ENCODE measurements at regions not wholly inside any gene's neighbourhood (a gene's known extent, or its start where the extent isn't known, plus 50 kb on each side); places are given as distances from the start of the nearest gene placed in this dataset.
"Not testable (repeated sequence)": the region's sequence is repeated elsewhere in the genome, so short reads cannot be mapped to it uniquely, and the experiment has no call there.

DNA sequence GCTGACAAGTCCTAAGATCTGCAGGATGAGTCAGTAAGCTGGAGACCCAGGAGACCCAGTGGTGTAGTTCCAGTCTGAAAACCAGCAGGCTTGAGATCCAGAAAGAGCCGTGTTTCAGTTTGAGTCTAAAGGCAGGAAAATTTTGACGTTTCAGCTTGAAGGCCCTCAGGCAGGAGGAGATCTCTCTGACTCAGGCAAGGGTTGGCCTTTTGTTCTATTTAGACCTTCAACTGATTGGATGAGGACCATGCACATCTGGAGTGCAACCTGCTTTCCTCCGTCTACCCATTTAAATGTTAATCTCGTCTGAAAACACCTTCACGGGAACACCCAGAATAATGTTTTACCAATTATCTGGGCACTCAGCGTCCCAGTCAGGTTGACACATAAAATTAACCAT lies 69.5 kb downstream of the NPIPA7 start:
- DNase-seq (ENCODE audit: unreplicated experiment); H3K4me3 Mint-ChIP-seq (ENCODE audit: unreplicated experiment); BruUV-seq (replicated peaks); H3K27ac Mint-ChIP-seq (ENCODE audit: low read depth, unreplicated experiment); H3K4me1 Mint-ChIP-seq (ENCODE audit: insufficient read depth, unreplicated experiment); POLR2A ChIA-PET; CTCF ChIA-PET; intact Hi-C loops (cut with micrococcal nuclease); H3K9me3 Mint-ChIP-seq (ENCODE audit: unreplicated experiment); H3K36me3 Mint-ChIP-seq (ENCODE audit: insufficient read depth, unreplicated experiment): not testable (repeated sequence)
- H3K27me3 Mint-ChIP-seq (ENCODE audit: insufficient read depth, unreplicated experiment) = peaks cover 11% of the 10 kb centered on the region

DNA sequence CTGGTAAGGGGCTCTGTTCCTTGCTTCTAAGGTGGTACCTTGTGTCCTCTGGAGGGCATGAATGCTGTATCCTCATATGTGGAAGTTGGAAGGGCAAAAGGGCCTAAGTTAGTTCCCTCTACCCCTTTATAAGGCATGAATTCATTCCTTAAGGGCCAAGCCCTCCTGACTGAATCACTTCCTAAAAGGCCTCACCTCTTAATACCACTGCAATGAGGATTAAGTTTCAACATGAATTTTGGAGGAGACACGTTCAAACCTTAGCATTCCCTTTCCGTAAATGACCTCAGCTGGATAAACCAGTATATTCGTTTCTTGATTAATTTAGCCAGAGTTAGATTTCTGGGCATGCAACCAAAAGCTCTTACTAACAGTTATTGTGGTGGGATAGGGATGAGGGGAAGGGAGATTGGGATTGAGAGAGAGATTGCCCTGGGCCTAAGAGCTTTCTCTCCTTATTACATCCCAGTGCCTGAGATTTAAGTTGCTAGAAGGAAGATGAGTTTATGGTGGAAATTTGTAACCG lies 70.8 kb downstream of the NPIPA7 start:
- CTCF ChIA-PET; DNase-seq (ENCODE audit: unreplicated experiment); H3K27ac Mint-ChIP-seq (ENCODE audit: low read depth, unreplicated experiment); H3K36me3 Mint-ChIP-seq (ENCODE audit: insufficient read depth, unreplicated experiment); intact Hi-C loops (cut with micrococcal nuclease); POLR2A ChIA-PET; H3K4me1 Mint-ChIP-seq (ENCODE audit: insufficient read depth, unreplicated experiment); H3K4me3 Mint-ChIP-seq (ENCODE audit: unreplicated experiment); BruUV-seq (replicated peaks); H3K9me3 Mint-ChIP-seq (ENCODE audit: unreplicated experiment): not testable (repeated sequence)
- H3K27me3 Mint-ChIP-seq (ENCODE audit: insufficient read depth, unreplicated experiment) = peaks cover 11% of the 10 kb centered on the region

DNA sequence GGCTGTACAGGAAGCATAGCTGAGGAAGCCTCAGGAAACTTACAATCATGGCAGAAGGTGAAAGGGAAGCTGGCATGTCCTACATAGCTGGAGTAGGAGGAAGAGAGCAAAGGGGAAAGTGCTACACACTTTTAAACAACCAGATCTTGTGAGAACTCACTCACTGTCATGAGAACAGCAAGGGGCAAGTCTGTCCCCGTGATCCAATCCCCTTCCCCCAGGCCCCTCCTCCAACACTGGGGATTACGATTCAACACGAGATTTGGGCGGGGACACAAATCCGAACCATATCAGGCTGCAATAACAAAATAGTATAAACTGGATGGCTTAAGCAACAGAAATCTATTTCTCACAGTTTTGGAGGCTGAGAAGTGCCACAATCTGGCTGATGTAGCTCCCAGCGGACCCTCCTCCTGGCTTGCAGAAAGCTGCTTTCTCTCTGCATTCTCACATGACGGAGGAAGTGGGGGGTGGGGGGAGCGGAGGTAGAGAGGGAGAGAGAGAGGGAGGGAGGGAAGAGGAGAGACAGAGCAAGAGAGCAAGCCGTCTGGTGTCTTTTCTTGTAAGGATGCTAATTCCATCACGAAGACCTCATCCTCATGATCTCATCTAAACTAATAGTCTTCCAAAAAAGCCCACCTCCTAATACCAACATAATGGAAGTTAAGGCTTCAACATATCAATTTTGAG lies 72.9 kb downstream of the NPIPA7 start:
- POLR2A ChIA-PET; H3K4me1 Mint-ChIP-seq (ENCODE audit: insufficient read depth, unreplicated experiment); H3K36me3 Mint-ChIP-seq (ENCODE audit: insufficient read depth, unreplicated experiment); H3K4me3 Mint-ChIP-seq (ENCODE audit: unreplicated experiment); H3K27ac Mint-ChIP-seq (ENCODE audit: low read depth, unreplicated experiment); DNase-seq (ENCODE audit: unreplicated experiment); H3K9me3 Mint-ChIP-seq (ENCODE audit: unreplicated experiment); intact Hi-C loops (cut with micrococcal nuclease); CTCF ChIA-PET; BruUV-seq (replicated peaks): not testable (repeated sequence)
- peaks cover 11% of the 10 kb centered on the region for H3K27me3 Mint-ChIP-seq (ENCODE audit: insufficient read depth, unreplicated experiment)

DNA sequence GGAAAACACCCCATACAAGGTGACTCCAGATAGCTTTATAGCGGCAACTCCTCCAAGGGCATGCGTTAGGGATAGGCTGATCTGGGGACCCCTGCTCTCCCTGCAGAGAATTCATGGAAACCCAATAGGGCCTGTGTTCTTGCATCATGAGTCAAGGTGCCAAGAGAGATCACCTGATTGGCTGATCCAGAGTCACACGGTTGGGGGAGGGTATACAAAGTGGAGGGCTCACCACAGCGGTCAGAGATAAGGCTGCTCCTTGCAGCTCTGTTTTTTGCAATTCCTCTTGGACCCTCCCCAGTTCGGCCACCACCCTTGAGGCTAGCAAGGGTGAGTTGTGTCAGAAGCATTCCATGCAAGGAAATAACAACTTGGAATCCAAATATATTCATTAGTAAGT lies 79.6 kb downstream of the NPIPA7 start:
- BruUV-seq (replicated peaks); H3K36me3 Mint-ChIP-seq (ENCODE audit: insufficient read depth, unreplicated experiment); DNase-seq (ENCODE audit: unreplicated experiment); H3K4me1 Mint-ChIP-seq (ENCODE audit: insufficient read depth, unreplicated experiment); H3K27me3 Mint-ChIP-seq (ENCODE audit: insufficient read depth, unreplicated experiment); intact Hi-C loops (cut with micrococcal nuclease); CTCF ChIA-PET; H3K27ac Mint-ChIP-seq (ENCODE audit: low read depth, unreplicated experiment); H3K4me3 Mint-ChIP-seq (ENCODE audit: unreplicated experiment); POLR2A ChIA-PET; H3K9me3 Mint-ChIP-seq (ENCODE audit: unreplicated experiment): not testable (repeated sequence)

DNA sequence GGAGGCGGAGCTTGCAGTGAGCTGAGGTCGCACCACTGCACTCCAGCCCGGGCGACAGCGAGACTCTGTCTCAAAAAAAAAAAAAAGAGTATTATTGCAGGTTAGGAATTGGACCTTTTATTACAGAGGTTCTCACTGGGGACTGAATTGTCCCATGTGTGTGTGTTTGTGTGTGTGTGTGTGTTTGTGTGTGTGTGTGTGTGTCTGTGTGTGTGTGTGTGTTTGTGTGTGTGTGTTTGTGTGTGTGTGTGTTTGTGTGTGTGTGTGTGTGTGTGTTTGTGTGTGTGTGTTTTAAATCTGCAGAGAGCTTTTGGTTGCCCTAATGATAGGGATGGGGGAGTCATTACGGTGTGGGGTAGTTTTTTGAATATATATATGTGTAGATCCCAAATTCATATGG lies 84.9 kb downstream of the NPIPA7 start:
- H3K36me3 Mint-ChIP-seq (ENCODE audit: insufficient read depth, unreplicated experiment); H3K4me1 Mint-ChIP-seq (ENCODE audit: insufficient read depth, unreplicated experiment); BruUV-seq (replicated peaks); POLR2A ChIA-PET; DNase-seq (ENCODE audit: unreplicated experiment); H3K27ac Mint-ChIP-seq (ENCODE audit: low read depth, unreplicated experiment); CTCF ChIA-PET; intact Hi-C loops (cut with micrococcal nuclease); H3K4me3 Mint-ChIP-seq (ENCODE audit: unreplicated experiment); H3K9me3 Mint-ChIP-seq (ENCODE audit: unreplicated experiment): not testable (repeated sequence)
- H3K27me3 Mint-ChIP-seq (ENCODE audit: insufficient read depth, unreplicated experiment) = peaks cover 19% of the 10 kb centered on the region

DNA sequence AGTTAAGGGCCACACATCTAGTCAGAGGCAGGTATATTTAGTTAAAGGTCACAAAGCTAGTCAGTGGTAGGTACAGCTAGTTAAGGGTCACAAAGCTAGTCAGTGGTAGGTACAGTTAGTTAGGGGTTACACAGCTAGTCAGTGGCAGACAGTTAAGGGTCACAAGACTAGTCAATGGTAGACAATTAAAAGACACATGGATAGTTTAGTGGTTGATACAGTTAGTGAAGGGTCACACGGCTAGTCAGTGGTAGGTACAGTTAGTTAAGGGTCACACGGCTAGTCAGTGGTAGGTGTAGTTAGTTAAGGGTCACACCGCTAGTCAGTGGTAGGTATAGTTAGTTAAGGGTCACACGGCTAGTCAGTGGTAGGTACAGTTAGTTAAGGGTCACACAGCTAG lies 110.0 kb downstream of the NPIPA7 start:
- CTCF ChIA-PET; H3K27ac Mint-ChIP-seq (ENCODE audit: low read depth, unreplicated experiment); H3K4me1 Mint-ChIP-seq (ENCODE audit: insufficient read depth, unreplicated experiment); H3K36me3 Mint-ChIP-seq (ENCODE audit: insufficient read depth, unreplicated experiment); intact Hi-C loops (cut with micrococcal nuclease); POLR2A ChIA-PET; DNase-seq (ENCODE audit: unreplicated experiment); H3K4me3 Mint-ChIP-seq (ENCODE audit: unreplicated experiment); H3K9me3 Mint-ChIP-seq (ENCODE audit: unreplicated experiment); H3K27me3 Mint-ChIP-seq (ENCODE audit: insufficient read depth, unreplicated experiment); BruUV-seq (replicated peaks): not testable (repeated sequence)

DNA sequence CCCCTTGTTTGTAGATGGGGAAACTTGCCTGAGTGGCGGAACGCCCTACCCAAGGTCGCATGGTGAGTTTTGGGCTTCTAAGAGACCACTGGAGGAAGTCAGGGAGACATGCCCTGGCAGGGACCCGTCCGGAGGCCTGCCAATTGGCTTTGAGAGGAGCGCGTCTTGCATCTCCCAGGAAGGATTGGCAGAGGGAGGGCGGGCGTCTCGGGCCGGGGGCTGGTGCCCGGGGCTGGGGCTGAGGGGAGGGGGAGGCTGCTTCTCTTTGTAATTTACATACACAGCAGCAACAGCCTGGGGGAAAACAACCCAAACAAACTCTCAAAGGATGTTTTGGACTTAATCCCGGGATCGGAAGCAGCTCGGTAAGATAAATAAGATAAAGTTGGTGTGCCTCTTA lies 110.5 kb downstream of the NPIPA7 start:
- CTCF ChIA-PET; H3K4me1 Mint-ChIP-seq (ENCODE audit: insufficient read depth, unreplicated experiment); H3K36me3 Mint-ChIP-seq (ENCODE audit: insufficient read depth, unreplicated experiment); DNase-seq (ENCODE audit: unreplicated experiment); intact Hi-C loops (cut with micrococcal nuclease); H3K4me3 Mint-ChIP-seq (ENCODE audit: unreplicated experiment); POLR2A ChIA-PET; BruUV-seq (replicated peaks); H3K27me3 Mint-ChIP-seq (ENCODE audit: insufficient read depth, unreplicated experiment); H3K9me3 Mint-ChIP-seq (ENCODE audit: unreplicated experiment); H3K27ac Mint-ChIP-seq (ENCODE audit: low read depth, unreplicated experiment): not testable (repeated sequence)

DNA sequence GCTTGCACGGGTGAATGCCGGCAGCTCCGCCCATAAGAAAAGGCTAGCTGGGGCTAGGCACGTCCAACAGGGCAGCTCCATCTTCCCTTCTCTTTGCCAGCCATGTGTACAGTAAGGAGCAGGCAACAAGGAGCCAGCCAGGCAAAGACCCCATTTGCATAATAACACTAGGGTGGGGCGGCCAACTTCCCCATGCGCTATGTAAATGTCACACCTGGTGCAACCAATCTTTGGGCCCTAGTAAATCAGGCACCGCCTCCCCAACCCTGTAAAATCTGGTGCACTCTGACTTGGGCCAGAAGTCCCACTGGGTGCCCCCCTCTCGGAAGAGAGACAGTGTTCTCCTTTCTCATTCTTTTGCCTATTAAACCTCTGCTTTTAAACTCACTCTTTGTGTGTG lies 115.2 kb downstream of the NPIPA7 start:
- H3K4me3 Mint-ChIP-seq (ENCODE audit: unreplicated experiment); H3K4me1 Mint-ChIP-seq (ENCODE audit: insufficient read depth, unreplicated experiment); H3K9me3 Mint-ChIP-seq (ENCODE audit: unreplicated experiment); POLR2A ChIA-PET; CTCF ChIA-PET; H3K36me3 Mint-ChIP-seq (ENCODE audit: insufficient read depth, unreplicated experiment); intact Hi-C loops (cut with micrococcal nuclease); H3K27me3 Mint-ChIP-seq (ENCODE audit: insufficient read depth, unreplicated experiment); BruUV-seq (replicated peaks); DNase-seq (ENCODE audit: unreplicated experiment); H3K27ac Mint-ChIP-seq (ENCODE audit: low read depth, unreplicated experiment): not testable (repeated sequence)

DNA sequence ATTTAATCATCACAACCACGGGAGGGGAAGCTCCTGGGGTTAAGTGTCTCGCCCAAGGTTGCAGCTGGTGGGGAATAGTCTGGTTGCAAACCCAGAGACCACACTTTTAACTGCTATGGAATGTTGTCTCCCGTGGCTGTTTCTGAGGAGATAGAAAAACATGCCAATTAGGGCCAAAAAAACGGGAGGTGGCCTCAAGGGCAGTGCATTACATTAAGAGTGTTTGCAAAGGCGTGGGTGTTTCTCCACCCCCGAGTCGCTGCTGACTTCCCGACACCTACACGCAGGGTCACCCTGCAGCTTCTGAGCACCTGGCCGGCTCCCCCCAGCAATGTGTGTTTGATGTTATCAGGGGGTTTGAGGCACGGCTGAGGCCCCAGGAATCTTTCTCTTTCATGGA lies 116.1 kb downstream of the NPIPA7 start:
- CTCF ChIA-PET; DNase-seq (ENCODE audit: unreplicated experiment); H3K4me3 Mint-ChIP-seq (ENCODE audit: unreplicated experiment); H3K9me3 Mint-ChIP-seq (ENCODE audit: unreplicated experiment); intact Hi-C loops (cut with micrococcal nuclease); H3K4me1 Mint-ChIP-seq (ENCODE audit: insufficient read depth, unreplicated experiment); BruUV-seq (replicated peaks); H3K27ac Mint-ChIP-seq (ENCODE audit: low read depth, unreplicated experiment); H3K36me3 Mint-ChIP-seq (ENCODE audit: insufficient read depth, unreplicated experiment); POLR2A ChIA-PET; H3K27me3 Mint-ChIP-seq (ENCODE audit: insufficient read depth, unreplicated experiment): not testable (repeated sequence)

DNA sequence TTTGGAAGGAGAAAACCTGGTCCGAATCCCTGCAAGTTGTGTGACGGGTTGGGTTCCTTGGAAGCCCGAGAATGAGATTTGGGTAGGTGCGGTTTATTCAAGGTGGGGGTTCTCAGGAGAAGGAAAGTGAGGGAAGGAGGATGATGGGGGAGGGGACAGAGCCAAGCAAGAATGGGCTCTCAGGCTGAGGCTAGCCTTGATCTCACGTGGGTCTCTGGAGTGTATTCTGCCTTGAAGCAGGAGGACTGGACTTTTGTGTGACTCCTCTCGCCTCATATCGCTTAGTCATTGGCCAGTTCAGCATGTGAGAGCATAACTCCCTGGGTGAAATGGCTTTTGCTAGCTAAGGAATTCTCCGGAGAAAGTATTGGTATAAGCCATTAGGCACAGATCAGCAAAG lies 120.9 kb downstream of the NPIPA7 start:
- H3K36me3 Mint-ChIP-seq (ENCODE audit: insufficient read depth, unreplicated experiment); DNase-seq (ENCODE audit: unreplicated experiment); intact Hi-C loops (cut with micrococcal nuclease); H3K27ac Mint-ChIP-seq (ENCODE audit: low read depth, unreplicated experiment); H3K9me3 Mint-ChIP-seq (ENCODE audit: unreplicated experiment); BruUV-seq (replicated peaks); H3K27me3 Mint-ChIP-seq (ENCODE audit: insufficient read depth, unreplicated experiment); H3K4me1 Mint-ChIP-seq (ENCODE audit: insufficient read depth, unreplicated experiment); H3K4me3 Mint-ChIP-seq (ENCODE audit: unreplicated experiment); CTCF ChIA-PET; POLR2A ChIA-PET: not testable (repeated sequence)

Data from MCF 10A (cell line).